Natural killer cell (primary cell): ENCODE measurements at regions not wholly inside any gene's neighbourhood (a gene's known extent, or its start where the extent isn't known, plus 50 kb on each side); places are given as distances from the start of the nearest gene placed in this dataset.

ENCODE experiments used
- ATAC-seq, 3 donors: fragments of 150-1000 bp in 2 of 3; fragments of 200-7000 bp in 1 of 3; cut with Tn5 transposase; 1 replicate in 1 of 3; 2 replicates in 2 of 3; pipeline ENCODE4 v1.10.0; 2021; ENCODE audit warnings: mild to moderate bottlenecking in 2 of 3, moderate library complexity in 2 of 3
- DNase-seq, 2 donors: peaks; one replicate each; pipeline versions ENCODE4 v3.0.0 to v3.0.0-alpha.2; 2013 to 2021; ENCODE audit warnings: mixed read lengths in 1 of 2
- H3K27ac ChIP-seq: one replicate; pipeline ENCODE4 v1.5.1; 2013; ENCODE audit warnings: mild to moderate bottlenecking, low read length
- H3K27me3 ChIP-seq: one replicate; pipeline ENCODE4 v1.6.1; 2013; ENCODE audit warnings: low read length; ENCODE audit not compliant: control insufficient read depth, insufficient read depth
- H3K36me3 ChIP-seq: one replicate; pipeline ENCODE4 v1.6.1; 2013; ENCODE audit warnings: low read length; ENCODE audit not compliant: control insufficient read depth, insufficient read depth
- H3K4me1 ChIP-seq: one replicate; pipeline ENCODE4 v1.6.1; 2013; ENCODE audit warnings: low read length; ENCODE audit not compliant: control insufficient read depth, insufficient read depth
- H3K4me3 ChIP-seq: one replicate; pipeline ENCODE4 v1.5.1; 2013; ENCODE audit warnings: low read length
- H3K9me3 ChIP-seq: one replicate; pipeline ENCODE4 v1.6.1; 2013; ENCODE audit warnings: low read length; ENCODE audit not compliant: control insufficient read depth, insufficient read depth
- H3K27ac Mint-ChIP-seq, 2 donors: one replicate each; pipeline ENCODE4 v1.8.0; 2022; ENCODE audit warnings: mild to moderate bottlenecking in 2 of 2, mixed read lengths in 2 of 2, moderate library complexity in 1 of 2
- H3K27me3 Mint-ChIP-seq, 2 donors: one replicate each; pipeline ENCODE4 v1.8.0; 2022; ENCODE audit warnings: low read depth in 2 of 2, mixed read lengths in 2 of 2
- H3K36me3 Mint-ChIP-seq: one replicate; pipeline ENCODE4 v1.8.0; 2022; ENCODE audit warnings: mixed read lengths
- H3K4me1 Mint-ChIP-seq, 2 donors: one replicate each; pipeline ENCODE4 v1.8.0; 2022; ENCODE audit warnings: mixed read lengths in 2 of 2
- H3K4me3 Mint-ChIP-seq: one replicate; pipeline ENCODE4 v1.8.0; 2022; ENCODE audit warnings: mild to moderate bottlenecking, moderate library complexity, mixed read lengths
- H3K9me3 Mint-ChIP-seq, 2 donors: one replicate each; pipeline ENCODE4 v1.8.0; 2022; ENCODE audit warnings: mixed read lengths in 2 of 2
- CTCF ChIP-seq: fragments of 200-600 bp; IDR thresholded peaks from one replicate; pipeline ENCODE4 v1.8.0; 2022; ENCODE audit warnings: antibody characterized with exemption
- WGBS: methylation state at CpG from one replicate; pipeline ENCODE4 v1.1.7; 2013; ENCODE audit warnings: missing lambda C conversion rate; ENCODE audit not compliant: insufficient coverage; 5-methylcytosine and 5-hydroxymethylcytosine counted together
- intact Hi-C: fragments of 100-400 bp; cut with micrococcal nuclease; formaldehyde crosslinking; loops from one replicate; pipeline ENCODE4 v1.14.2; 2022

GRCh38 chr10:83037653-83038052 is 1101.7 kb upstream of the GHITM start:
- Mint-ChIP-seq H3K4me1 (no peaks in the 10 kb centered on the region), H3K27me3 (no peaks in the 10 kb centered on the region), H3K36me3 (no peaks in the 10 kb centered on the region), H3K4me3 (no peak overlapping the region), H3K27ac (no peak overlapping the region), H3K9me3 (peaks cover 8 to 12% of the 10 kb centered on the region in 2 donors)
- DNase-seq (no peak), ATAC-seq (no peak)
- Histone ChIP-seq H3K27ac (no peak overlapping the region), H3K36me3 (no peaks in the 10 kb centered on the region), H3K4me3 (no peak overlapping the region), H3K9me3 (no peaks in the 10 kb centered on the region), H3K27me3 (no peaks in the 10 kb centered on the region), H3K4me1 (no peaks in the 10 kb centered on the region)
- no peak for TF ChIP-seq CTCF
- 45% methylated on average over 2 of the region's 2 CpGs for WGBS
- intact Hi-C loops: no loop called here

GRCh38 chr10:83038631-83039030 is 1100.7 kb upstream of the GHITM start:
- H3K4me1 Mint-ChIP-seq: no peaks in the 10 kb centered on the region
- no peaks in the 10 kb centered on the region for H3K27me3 Mint-ChIP-seq
- H3K4me3 Mint-ChIP-seq: no peak overlapping the region
- H3K9me3 Mint-ChIP-seq: peaks cover 7 to 12% of the 10 kb centered on the region in 2 donors
- 80% methylated on average over 1 of the region's 2 CpGs for WGBS
- TF ChIP-seq CTCF: no peak
- no peaks in the 10 kb centered on the region for H3K36me3 ChIP-seq
- H3K9me3 ChIP-seq: no peaks in the 10 kb centered on the region
- H3K4me3 ChIP-seq: no peak overlapping the region
- intact Hi-C loops: no loop called here
- H3K27ac ChIP-seq: no peak overlapping the region
- H3K27ac Mint-ChIP-seq: no peak overlapping the region
- H3K27me3 ChIP-seq: no peaks in the 10 kb centered on the region
- H3K36me3 Mint-ChIP-seq: no peaks in the 10 kb centered on the region
- ATAC-seq: no peak
- no peaks in the 10 kb centered on the region for H3K4me1 ChIP-seq
- no peak for DNase-seq

GRCh38 chr10:83045731-83046130 is 1093.6 kb upstream of the GHITM start:
- no peak for DNase-seq
- Histone ChIP-seq H3K9me3 (no peaks in the 10 kb centered on the region), H3K27ac (no peak overlapping the region), H3K4me1 (no peaks in the 10 kb centered on the region), H3K36me3 (no peaks in the 10 kb centered on the region), H3K4me3 (no peak overlapping the region), H3K27me3 (no peaks in the 10 kb centered on the region)
- TF ChIP-seq CTCF: no peak
- no peaks in the 10 kb centered on the region for H3K27me3 Mint-ChIP-seq
- H3K4me3 Mint-ChIP-seq: no peak overlapping the region
- 76% methylated on average over 1 of the region's 4 CpGs for whole genome bisulfite sequencing
- intact Hi-C loops: no loop called here
- no peak for ATAC-seq
- no peaks in the 10 kb centered on the region for H3K4me1 Mint-ChIP-seq
- peaks cover 10 to 11% of the 10 kb centered on the region in 2 donors for H3K9me3 Mint-ChIP-seq
- no peaks in the 10 kb centered on the region for H3K36me3 Mint-ChIP-seq
- H3K27ac Mint-ChIP-seq: no peak overlapping the region

- Mint-ChIP-seq H3K4me1 (no peaks in the 10 kb centered on the region), H3K36me3 (no peaks in the 10 kb centered on the region), H3K4me3 (no peak overlapping the region), H3K27ac (no peak overlapping the region), H3K9me3 (peaks cover 8 to 15% of the 10 kb centered on the region in 2 donors), H3K27me3 (no peaks in the 10 kb centered on the region)
- no peak overlapping the region for H3K27ac ChIP-seq
- intact Hi-C loops: no loop called here
- H3K36me3 ChIP-seq: no peaks in the 10 kb centered on the region
- no peaks in the 10 kb centered on the region for H3K9me3 ChIP-seq
- H3K4me3 ChIP-seq: no peak overlapping the region
- ATAC-seq (no peak), DNase-seq (no peak)
- no peaks in the 10 kb centered on the region for H3K4me1 ChIP-seq
- whole genome bisulfite sequencing: 58% methylated on average over 2 of the region's 3 CpGs
- TF ChIP-seq CTCF: no peak
- H3K27me3 ChIP-seq: no peaks in the 10 kb centered on the region
These were observed 1088.5 kb upstream of the GHITM start for GRCh38 chr10:83050815-83051214.
